ENCODE measurements at regions not wholly inside any gene's neighbourhood (a gene's known extent, or its start where the extent isn't known, plus 50 kb on each side); places are given as distances from the start of the nearest gene placed in this dataset.
A peak's percentile ranks its signal among the peaks of the same experiment; 100 is the strongest.
"Not testable (repeated sequence)": the region's sequence is repeated elsewhere in the genome, so short reads cannot be mapped to it uniquely, and the experiment has no call there.

GRCh38 chr7:114108510-114108909 is 189.7 kb upstream of the PPP1R3A start:
- no peak for DNase-seq

DNA sequence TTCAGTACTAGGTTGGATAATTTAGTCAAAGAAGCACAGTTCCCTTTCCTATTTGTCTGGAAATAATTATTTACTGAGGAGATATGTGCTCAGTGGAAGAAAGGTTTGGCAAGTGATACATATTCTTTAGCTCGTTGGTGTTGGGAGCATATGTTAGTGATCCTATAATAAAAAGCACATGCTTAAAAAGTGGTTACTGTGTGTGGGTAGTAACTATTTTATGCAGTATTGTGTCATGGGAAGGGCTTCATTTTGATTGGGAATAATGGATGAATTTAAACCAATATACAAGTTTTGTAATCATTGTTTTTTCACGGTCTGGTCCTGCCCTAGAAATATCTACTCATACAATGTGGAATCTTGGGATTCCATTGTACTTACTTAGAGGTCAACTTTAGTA is 188.7 kb upstream of the PPP1R3A start:
- DNase-seq = no peak

- no peak for DNase-seq
These were observed 185.2 kb upstream of the PPP1R3A start for GRCh38 chr7:114104035-114104434.

GRCh38 chr7:114102996-114103395 is 184.2 kb upstream of the PPP1R3A start:
- no peak for DNase-seq

GRCh38 chr7:114102131-114102530 is 183.3 kb upstream of the PPP1R3A start:
- no peak for DNase-seq

- no peak for DNase-seq
These were observed 182.0 kb upstream of the PPP1R3A start for GRCh38 chr7:114100810-114101209.

DNA sequence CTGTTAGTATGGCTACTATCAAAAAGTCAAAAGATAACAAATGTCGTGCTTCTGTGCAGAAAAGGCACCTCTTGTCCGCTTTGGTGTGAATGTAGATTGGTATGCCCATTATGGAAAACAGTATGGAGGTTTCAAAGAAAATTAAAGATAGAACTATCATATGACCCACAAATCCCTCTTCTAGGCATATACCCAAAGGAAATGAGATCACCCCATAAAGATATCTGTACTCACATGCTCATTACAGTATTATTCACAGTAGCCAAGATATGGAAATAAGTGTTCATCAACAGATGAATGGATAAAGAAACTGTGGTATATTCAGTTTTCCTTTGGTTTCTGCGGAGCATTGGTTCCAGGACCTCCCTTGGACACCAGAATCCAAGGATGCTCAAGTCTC is 180.5 kb upstream of the PPP1R3A start:
- no peak for DNase-seq

GRCh38 chr7:114095885-114096284 is 177.1 kb upstream of the PPP1R3A start:
- no peak for DNase-seq

- no peak for DNase-seq
These were observed 169.7 kb upstream of the PPP1R3A start for GRCh38 chr7:114088470-114088940.

DNA sequence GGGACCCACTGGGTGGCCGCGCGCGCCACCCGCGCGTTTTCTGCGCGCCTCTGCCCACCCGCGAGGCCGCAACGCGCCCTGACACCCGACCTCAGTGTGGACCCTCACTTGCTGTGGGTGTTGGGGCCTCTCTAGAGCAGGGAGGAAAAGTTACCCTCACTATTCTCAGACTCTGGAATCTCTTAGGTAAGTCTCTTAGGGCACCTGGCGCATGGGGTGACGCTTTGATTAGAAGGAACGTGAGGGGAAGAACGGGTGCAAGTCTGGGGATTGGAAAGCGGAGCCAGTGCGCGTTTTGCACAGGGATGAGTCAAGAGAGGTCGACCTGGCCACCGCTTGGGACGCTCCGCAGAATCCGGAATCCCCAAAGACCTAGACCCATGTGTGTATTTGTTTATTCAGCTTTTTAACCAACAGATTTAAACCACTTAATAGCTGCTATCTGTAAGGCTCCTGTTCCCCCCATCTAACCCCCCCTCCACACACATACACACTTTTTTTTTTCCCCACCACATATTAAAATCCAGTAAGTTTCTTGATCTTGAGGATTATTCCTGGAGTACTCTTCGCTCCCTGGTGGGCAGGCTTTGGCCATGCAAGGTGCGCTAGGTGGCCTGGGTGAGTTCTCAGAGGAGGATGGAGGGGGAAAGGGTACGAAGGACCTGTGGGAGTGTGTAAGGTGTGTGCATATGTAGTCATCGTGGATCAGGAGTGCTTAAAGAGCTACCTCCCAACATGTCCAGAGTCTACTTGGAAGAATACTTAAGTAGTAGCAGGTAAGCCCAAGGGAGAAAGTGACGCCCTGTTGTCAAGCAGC is 169.1 kb upstream of the PPP1R3A start:
- no peak for DNase-seq

GRCh38 chr7:114086914-114087652 is 168.3 kb upstream of the PPP1R3A start:
- DNase-seq = no peak

GRCh38 chr7:114086537-114086913 is 167.7 kb upstream of the PPP1R3A start:
- no peak for DNase-seq

DNA sequence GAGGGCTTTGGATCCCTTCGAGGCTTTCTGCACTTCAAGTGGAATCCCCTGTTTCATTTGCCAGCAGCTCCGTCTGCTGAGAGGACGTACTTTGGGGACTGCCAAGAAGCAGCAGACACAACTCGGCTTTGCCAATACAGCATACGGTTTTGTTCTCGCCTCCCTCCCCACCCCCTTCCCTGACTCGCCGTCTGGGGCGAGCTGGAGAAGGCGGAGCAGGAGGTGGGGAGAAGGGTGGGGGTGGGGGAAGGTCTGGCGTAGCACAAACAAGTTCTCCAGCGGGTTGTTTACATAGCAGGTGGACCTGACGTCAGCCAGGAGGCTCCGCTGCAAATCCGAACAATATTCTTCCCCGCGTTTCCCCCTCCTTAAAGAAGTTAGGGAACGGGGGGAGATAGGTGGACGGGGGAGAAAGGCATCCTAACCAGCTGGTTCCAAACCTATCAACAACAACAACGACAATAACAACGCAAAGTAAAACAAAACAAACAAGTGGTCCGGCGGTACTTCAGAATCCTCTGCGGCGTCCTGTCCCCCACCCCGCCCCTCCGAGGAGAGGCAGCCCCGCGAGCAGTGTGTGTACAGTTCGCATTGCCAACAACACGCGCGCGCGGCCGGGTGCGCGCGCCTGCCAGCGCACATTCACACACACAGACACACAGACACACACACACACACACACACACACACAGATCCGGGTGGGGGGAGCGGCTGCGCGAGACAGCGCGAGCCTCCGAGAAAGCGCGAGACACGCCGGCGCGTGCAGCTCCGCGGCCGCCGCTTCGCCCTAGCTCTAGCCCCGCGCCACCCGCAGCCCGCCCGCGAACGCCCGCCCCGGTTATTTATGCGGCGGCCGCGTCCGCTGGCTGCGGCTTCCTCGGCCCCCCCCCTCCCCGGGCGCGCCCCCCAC is 167.0 kb upstream of the PPP1R3A start:
- no peak for DNase-seq

DNA sequence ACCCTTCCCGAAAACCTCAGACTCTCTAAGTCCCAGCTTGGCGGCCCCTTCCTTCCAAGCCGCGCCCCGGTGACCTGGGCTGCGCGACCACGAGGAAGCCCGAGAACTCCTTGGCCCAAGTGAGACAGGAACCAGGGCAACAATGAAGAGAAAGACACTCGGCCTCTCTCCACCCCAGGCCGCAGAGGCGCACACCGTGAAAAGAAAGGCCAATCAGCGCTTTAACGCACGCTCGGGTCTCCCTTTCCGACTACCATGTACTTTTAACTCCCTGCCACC is 166.4 kb upstream of the PPP1R3A start:
- DNase-seq = no peak

DNA sequence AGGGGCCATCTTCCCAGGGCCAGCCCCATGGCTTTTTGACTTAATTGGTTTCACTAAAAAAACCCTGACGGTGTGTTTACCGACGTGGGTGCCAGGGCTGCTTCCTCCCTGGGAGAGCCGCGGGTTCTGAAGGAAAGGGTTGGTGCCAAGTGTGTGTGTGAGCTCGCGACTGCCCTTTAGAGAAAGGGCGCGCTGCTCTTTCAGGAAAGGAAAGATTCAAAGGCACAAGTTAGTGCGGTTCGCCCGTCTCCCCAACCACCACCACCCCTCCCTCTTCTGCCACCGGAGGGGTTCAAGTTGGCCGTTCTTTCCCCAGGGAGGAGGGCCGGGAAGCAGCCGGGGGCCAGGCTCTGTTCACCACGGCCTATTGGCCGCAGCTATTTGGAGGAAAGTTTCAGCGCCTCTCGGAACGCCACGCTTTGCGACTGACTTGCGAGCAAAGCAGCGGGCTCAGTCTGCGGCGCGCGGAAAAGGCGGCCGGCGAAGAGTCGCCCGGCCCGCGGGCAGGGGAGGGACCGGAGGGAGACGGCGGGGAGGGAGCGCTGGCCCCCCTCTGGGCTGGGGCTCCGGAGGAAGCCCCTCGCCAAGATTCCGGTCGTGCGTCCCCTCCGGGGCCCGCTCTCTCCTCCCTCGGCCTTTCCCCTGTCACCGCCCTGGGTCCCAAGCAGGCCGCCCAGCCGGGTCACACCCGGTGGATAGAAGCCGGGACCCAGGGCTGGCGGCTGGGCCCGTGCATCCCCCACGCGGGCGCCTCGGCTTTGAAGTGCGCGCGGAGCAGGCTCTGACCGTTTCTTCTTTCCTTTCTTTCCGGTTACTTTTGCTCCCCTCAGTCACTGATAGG is 165.9 kb upstream of the PPP1R3A start:
- DNase-seq = no peak

- no peak for DNase-seq
These were observed 165.2 kb upstream of the PPP1R3A start for GRCh38 chr7:114084002-114084471.

GRCh38 chr7:114083166-114084001 is 164.6 kb upstream of the PPP1R3A start:
- no peak for DNase-seq

- DNase-seq = no peak
These were observed 163.9 kb upstream of the PPP1R3A start for GRCh38 chr7:114082642-114083165.

DNA sequence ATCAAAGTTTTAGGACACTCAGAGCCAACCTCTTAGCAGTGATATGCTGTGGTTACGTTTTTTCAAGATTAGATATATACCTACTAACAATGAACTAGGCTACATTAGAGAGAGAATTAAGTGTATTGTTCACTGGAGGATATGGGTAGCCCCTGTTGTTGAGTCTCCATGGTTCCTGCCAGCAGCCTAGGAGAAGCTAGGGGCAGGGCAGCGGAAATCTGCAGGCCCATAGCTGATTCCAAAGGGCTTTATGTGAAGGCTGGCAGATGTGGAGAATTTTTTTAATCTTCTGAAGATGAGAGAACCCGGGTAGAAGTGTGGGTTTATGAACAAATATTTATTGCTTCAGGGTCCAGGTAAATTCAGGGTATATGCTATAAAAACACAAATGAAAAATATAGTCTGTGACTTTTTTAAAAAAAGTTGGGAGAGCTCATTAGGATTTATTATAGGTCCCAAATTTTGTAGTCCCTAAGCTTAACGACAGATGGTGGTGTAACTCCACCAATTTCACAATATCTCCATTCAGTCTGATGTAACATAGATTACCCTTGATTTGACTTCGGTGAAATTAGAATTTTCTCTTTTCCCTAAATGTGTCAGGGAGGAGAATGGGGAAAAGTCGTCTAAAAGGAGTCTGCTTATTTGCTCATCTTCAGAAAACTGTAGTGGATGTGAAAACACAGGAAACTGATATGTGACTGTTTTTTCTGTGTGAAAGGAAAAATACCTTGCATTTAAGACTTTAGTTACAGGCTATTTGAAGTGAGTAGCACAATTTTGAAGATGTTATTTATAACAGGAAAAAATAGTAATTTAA is 163.0 kb upstream of the PPP1R3A start:
- DNase-seq = peak in 1 of 2 experiments; percentile 49

- not testable (repeated sequence) for DNase-seq
These were observed 158.3 kb upstream of the PPP1R3A start for GRCh38 chr7:114077158-114077524.

All from NCI-H1930 (cell line).